RWPE1 (cell line): ENCODE measurements at regions not wholly inside any gene's neighbourhood (a gene's known extent, or its start where the extent isn't known, plus 50 kb on each side); places are given as distances from the start of the nearest gene placed in this dataset.

Experiments used
- CTCF ChIA-PET: fragments of 350-600 bp; sonication (Branson Sonifier 250); formaldehyde crosslinking; extraction: SDS; loops from one replicate; lab custom pipeline; 2021; lab: Yijun Ruan, JAX
- POLR2A ChIA-PET: fragments of 400-600 bp; formaldehyde crosslinking; extraction: SDS; loops from one replicate; lab custom pipeline; 2020; ENCODE audit warnings: antibody characterized with exemption; ENCODE audit not compliant: low non-redundant PET; lab: Yijun Ruan, JAX
- DNase-seq: peaks from one replicate; pipeline ENCODE4 v3.0.0; 2012; ENCODE audit warnings: low spot score
- H3K27ac ChIP-seq: fragments of 450-650 bp; 2 replicates; pipeline ENCODE4 v1.5.1; 2017
- CTCF ChIP-seq: fragments of 450-650 bp; conservative IDR thresholded peaks from 2 replicates; pipeline ENCODE4 v1.5.1; 2017; ENCODE audit warnings: low read depth, mild to moderate bottlenecking

GRCh38 chr3:78483090-78483489 is 1284.7 kb downstream of the ROBO1 start:
- ChIA-PET POLR2A (no interaction called here), CTCF (no interaction called here)
- no peak overlapping the region for H3K27ac ChIP-seq
- TF ChIP-seq CTCF = no peak
- no peak for DNase-seq

- no peak overlapping the region for H3K27ac ChIP-seq
- no peak for TF ChIP-seq CTCF
- no peak for DNase-seq
- CTCF ChIA-PET = interaction anchor here (0.6 kb wide), 1 partner anchor 32 kb away, joined by 6 read pairs; no protein-coding TSS in a partner anchor
- POLR2A ChIA-PET = no interaction called here
Measured at GRCh38 chr3:78494851-78495250, 1272.9 kb downstream of the ROBO1 start.

- CTCF ChIA-PET = no interaction called here
- no peak for TF ChIP-seq CTCF
- no peak overlapping the region for H3K27ac ChIP-seq
- no peak for DNase-seq
- POLR2A ChIA-PET = no interaction called here
Measured at GRCh38 chr3:78495301-78495700, 1272.5 kb downstream of the ROBO1 start.

GRCh38 chr3:78496501-78496900 is 1271.3 kb downstream of the ROBO1 start:
- ChIA-PET POLR2A (no interaction called here), CTCF (no interaction called here)
- DNase-seq = no peak
- no peak for TF ChIP-seq CTCF
- no peak overlapping the region for H3K27ac ChIP-seq

GRCh38 chr3:78497021-78497420 is 1270.8 kb downstream of the ROBO1 start:
- no peak overlapping the region for H3K27ac ChIP-seq
- DNase-seq = no peak
- TF ChIP-seq CTCF = no peak
- ChIA-PET CTCF (no interaction called here), POLR2A (no interaction called here)

- DNase-seq = no peak
- ChIA-PET CTCF (no interaction called here), POLR2A (no interaction called here)
- H3K27ac ChIP-seq = no peak overlapping the region
- TF ChIP-seq CTCF = no peak
Measured at GRCh38 chr3:78497767-78498166, 1270.0 kb downstream of the ROBO1 start.

- ChIA-PET CTCF (no interaction called here), POLR2A (no interaction called here)
- no peak for DNase-seq
- no peak for TF ChIP-seq CTCF
- H3K27ac ChIP-seq = no peak overlapping the region
Measured at GRCh38 chr3:78506061-78506460, 1261.7 kb downstream of the ROBO1 start.
